Cerebellar nuclear complex (tissue), 1 donor: ENCODE measurements at regions not wholly inside any gene's neighbourhood (a gene's known extent, or its start where the extent isn't known, plus 50 kb on each side); places are given as distances from the start of the nearest gene placed in this dataset.

Source experiments
- DNase-seq, 2 experiments: peaks; one replicate each; lab custom pipeline; 2025; lab: John Stamatoyannopoulos, UW

GRCh38 chr2:221145396-221145795 lies 426.7 kb downstream of the EPHA4 start:
- DNase-seq: no peak

DNA sequence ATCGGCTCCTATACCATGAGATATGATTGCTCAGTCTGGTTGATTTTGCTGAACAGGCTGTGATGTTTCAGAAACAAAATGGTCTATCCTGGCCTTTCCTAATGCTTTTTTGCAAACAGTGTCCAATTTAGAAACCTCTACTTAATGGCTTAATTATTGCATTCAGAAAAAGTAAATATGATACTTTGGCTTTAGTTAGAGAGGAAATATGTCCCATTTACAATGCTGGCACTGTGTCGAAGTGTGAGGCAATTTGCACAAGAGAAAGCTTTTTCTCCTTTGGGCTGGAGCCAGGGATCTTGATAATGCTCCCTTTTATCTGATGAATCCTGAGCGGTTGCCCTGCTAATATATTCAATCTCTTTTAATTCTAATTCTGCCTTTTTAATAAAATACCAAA lies 418.9 kb downstream of the EPHA4 start:
- no peak for DNase-seq

- DNase-seq: no peak
Measured at GRCh38 chr2:221154176-221154575, 417.9 kb downstream of the EPHA4 start.

- no peak for DNase-seq
Measured at GRCh38 chr2:221156062-221156734, 415.9 kb downstream of the EPHA4 start.

GRCh38 chr2:221161186-221161585 lies 410.9 kb downstream of the EPHA4 start:
- DNase-seq: no peak

GRCh38 chr2:221166292-221166691 lies 405.8 kb downstream of the EPHA4 start:
- DNase-seq: no peak

GRCh38 chr2:221167561-221167960 lies 404.5 kb downstream of the EPHA4 start:
- no peak for DNase-seq

DNA sequence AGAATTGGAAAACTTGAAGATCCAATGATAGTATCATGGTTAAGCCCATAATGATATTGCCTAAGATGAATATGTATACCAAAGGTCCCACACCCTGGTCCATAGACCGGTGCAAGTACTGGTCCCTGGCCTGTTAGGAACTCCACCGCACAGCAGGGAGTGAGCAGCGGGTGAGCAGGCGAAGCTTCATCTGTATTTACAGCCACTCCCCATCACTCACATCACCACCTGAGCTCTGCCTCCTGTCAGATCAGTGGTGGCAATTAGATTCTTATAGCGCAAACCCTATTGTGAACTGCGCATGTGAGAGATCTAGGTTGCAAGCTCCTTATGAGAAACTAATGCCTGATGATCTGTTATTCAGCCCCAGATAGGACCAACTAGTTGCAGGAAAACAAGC lies 402.4 kb downstream of the EPHA4 start:
- DNase-seq: no peak

DNA sequence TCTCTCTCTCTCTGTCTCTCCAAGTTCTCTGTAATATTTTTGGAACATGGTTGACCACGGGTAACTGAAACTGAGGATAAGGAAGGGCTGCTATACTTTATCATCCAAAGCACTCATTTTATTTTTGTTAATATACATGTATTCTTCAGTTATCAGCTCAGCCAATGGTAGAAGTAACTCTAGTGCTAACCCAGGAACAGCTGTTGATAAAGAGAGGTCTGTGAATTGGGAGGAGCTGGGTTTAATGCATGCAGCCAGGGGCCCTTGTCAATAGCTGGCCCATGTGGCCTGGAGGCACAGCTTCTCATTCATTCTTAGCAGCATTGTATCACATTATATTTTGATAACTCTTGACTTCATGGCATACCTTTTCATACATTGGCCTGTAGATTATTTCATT lies 401.6 kb downstream of the EPHA4 start:
- DNase-seq: no peak

GRCh38 chr2:221176667-221177066 lies 395.4 kb downstream of the EPHA4 start:
- no peak for DNase-seq

GRCh38 chr2:221178139-221178538 lies 394.0 kb downstream of the EPHA4 start:
- no peak for DNase-seq

DNA sequence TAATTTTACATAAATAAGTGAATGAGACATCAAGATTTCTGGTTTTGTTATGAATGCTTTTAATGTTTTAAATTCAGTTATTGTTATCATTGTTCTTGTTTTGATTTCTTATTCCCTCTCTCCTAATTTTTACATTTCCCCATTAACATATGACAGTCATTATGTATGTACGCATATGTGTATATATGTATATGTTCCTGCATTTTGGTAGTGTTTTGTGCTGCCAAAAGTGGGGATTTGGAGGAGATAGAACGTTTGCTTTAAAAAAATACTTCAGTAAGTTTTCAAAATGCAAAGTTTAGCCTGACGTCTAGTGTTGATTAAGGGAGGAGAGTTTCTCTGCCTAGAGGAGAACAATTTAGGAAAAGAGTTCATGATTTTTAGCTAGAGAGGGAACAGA lies 385.2 kb downstream of the EPHA4 start:
- no peak for DNase-seq

DNA sequence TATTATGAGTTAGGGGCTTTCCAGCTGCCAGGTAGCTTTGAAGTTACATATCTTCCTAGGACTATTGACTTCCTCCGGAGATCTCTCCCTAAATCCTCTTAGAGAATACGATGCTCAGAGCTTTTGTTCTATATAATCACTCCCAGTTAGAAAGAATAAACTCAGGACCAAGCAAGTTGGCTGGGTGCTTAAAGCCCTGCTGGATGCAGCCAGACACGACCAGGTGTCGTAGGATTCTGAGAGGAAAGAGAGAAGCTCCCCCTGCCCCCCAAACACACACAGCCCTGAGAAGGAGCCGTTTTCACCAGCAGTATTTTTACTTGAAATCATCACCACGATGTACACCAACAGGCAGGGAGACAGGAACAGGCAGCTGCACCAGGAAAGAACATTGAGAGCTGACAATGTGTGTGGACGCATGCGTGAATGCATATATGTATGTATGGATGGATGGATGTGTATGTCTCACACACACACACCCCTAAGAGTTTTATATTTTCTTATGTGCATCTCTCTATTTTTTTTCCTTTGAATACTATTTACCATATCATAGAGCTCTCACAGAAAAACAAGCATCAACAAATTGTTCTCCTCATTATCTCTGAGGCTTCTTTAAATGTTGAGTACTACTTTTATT lies 382.6 kb downstream of the EPHA4 start:
- DNase-seq: no peak

DNA sequence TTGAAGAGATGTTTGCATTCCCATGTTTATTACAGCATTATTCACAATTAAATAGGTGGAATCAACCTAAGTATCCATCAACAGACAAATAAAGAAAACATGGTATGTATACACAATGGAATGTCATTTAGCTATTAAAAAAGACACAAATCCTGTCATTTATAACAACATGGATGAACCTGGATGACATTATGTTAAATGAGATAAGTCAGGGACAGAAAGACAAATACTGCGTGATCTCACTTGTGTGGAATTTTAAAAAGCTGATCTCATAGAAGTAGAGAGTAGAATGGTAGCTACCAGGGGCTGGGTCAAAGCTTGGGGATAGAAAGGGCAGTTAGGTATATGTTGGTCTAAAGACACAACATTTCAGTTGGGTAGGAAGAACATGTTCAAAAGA lies 376.3 kb downstream of the EPHA4 start:
- DNase-seq: no peak

DNA sequence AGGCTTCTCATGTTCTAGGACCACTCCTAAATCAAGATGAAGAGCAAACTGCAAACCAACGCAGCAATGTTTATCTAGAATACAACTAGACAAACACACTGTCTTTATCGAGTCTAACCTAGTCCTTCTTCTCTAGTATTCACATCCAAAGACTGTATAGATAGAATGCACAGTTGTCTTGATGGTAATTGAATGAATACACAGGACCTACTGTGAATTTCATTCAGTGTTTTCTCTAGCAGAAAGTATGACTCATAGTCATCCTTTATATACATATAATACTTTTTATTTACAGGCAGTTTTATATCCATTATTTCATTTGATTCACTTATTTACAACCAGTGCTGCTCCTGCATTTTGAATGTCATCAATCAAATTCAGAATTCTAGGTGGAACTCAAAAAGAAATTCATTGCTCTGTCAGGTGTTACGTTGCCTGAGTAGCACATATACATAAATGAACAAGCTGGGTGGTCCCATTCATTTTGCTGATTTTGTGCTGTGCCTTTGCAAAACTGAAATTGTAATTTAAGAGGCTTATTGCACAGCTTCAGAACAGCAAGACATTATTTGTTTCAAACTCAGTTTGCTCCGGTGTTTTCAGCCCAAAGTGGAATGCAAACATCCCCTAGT lies 374.8 kb downstream of the EPHA4 start:
- no peak for DNase-seq

GRCh38 chr2:221198309-221198708 lies 373.8 kb downstream of the EPHA4 start:
- DNase-seq: no peak

- DNase-seq: no peak
Measured at GRCh38 chr2:221200184-221200839, 371.8 kb downstream of the EPHA4 start.

DNA sequence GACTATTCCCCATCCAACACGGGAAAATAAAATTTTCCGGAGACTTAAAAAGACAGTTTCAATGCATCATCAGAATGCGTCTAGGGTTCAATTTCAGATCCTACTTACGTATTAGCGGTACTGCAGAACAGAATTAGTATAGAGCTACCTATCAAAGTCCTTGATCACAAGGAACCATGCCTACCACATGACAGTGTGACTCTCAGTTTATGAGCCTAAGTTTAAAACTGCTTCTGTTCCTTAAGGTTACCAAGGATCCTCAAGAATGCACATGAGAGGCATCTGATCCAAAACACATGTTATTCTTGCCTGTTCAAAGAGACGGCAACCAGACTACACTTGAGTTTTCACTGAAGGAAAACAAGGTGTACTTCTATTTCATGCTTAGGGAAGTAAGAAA lies 369.7 kb downstream of the EPHA4 start:
- no peak for DNase-seq

- no peak for DNase-seq
Measured at GRCh38 chr2:221203125-221203524, 369.0 kb downstream of the EPHA4 start.

DNA sequence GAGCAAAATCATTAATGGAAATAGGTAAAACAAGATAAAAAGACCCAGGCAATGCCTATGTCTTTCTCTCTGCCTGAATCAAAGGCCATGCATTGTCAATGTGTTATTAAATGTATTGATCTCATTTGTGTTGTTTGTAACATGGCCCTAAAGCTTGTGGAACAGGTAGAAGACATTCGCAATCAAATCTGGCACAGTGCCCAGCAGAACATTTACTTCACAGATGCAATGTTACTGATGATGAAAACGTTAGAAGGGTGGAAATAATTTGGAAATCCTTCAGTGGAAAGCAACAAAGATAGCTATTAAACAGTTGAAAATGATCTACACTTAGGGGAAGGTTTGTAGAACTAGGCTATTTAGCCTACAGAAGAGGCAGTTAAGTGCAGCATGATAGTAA lies 368.2 kb downstream of the EPHA4 start:
- DNase-seq: no peak

DNA sequence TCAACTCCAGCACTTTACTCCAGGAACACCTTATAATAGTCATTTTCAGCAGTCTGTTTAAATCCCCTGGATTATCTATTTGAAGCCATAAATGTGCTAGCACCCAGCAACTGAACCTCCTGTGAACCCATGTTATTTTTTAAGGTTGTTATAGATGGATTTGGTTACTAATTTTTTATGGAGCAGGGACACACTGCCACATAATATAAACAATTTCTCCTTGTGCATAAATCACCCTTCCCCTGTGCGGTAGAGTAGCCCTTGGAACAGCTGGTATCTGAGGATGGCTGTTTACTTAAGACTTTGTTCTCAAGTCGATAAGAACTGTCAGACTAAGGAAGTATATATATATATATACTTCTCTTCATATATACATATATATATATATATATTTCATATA lies 367.4 kb downstream of the EPHA4 start:
- no peak for DNase-seq

DNA sequence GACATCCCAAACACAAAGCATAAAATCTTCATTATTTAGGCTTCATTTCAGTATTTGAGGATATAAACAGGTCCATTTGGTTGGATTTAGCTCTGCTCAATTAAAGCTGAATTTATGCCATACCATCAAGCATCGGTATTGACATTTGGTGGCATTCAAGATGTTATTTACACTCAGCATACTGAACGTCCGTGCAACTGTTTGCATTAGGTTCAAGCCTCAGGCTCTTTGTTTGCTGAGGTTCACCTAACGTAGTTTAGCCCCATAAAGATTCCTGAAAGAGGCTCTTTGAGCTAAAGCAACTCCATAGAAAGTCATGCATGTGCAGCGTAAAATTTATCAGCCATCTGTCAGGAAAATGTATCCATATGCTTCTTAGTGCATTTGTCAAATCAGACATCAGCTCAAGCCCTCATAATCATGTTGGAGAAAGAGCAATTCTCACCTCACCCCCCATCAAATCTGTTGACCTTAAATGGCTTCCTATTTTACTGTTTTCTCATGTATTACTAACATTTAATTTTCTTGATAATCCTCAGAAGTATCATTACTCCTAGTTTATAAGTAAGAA lies 366.9 kb downstream of the EPHA4 start:
- no peak for DNase-seq

DNA sequence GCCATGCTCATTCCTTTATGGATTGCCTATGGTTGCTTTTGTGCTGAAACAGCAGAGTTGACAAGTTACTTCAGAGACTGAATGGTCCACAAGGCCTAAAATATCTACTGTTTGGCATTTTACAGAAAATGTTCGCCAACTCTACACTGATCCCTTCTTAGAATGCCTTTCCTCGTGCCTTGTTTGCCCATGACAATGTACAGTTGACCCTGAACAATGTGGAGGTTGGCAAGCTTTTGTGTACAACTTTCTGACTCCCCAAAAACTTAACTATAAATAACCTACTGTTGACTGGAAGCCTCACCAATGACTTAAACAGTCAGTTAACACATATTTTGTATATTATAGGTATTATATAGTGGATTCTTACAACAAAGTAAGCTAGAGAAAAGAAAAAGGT lies 361.4 kb downstream of the EPHA4 start:
- no peak for DNase-seq
